WERI-Rb-1 (cell line): ENCODE measurements at regions not wholly inside any gene's neighbourhood (a gene's known extent, or its start where the extent isn't known, plus 50 kb on each side); places are given as distances from the start of the nearest gene placed in this dataset.
"Not testable (repeated sequence)": the region's sequence is repeated elsewhere in the genome, so short reads cannot be mapped to it uniquely, and the experiment has no call there.

Source experiments
- DNase-seq: peaks from one replicate; pipeline ENCODE4 v3.0.0-alpha.2; 2020
- H3K27ac ChIP-seq: fragments of 250-450 bp; sonication (Bioruptor Pico); 2 replicates; pipeline ENCODE4 v1.5.1; 2020; ENCODE audit warnings: mild to moderate bottlenecking, moderate library complexity
- H3K27me3 ChIP-seq: fragments of 250-450 bp; sonication (Bioruptor Pico); 2 replicates; pipeline ENCODE4 v1.5.1; 2021; ENCODE audit warnings: mild to moderate bottlenecking, low read depth, moderate library complexity; ENCODE audit not compliant: insufficient read depth, severe bottlenecking
- H3K36me3 ChIP-seq: fragments of 250-450 bp; sonication (Bioruptor Pico); 2 replicates; pipeline ENCODE4 v1.5.1; 2020; ENCODE audit warnings: mild to moderate bottlenecking, moderate library complexity
- H3K4me3 ChIP-seq: 2 replicates; pipeline ENCODE4 v1.5.1; 2011; ENCODE audit warnings: low read depth, mild to moderate bottlenecking, control low read depth, low read length
- H3K9me3 ChIP-seq: fragments of 250-450 bp; sonication (Bioruptor Pico); 2 replicates; pipeline ENCODE4 v1.5.1; 2021; ENCODE audit warnings: mild to moderate bottlenecking, moderate library complexity; ENCODE audit not compliant: severe bottlenecking
- TF ChIP-seq, protein P1 (sequence below): IDR thresholded peaks from 2 replicates; pipeline ENCODE4 v1.5.1; 2011; ENCODE audit warnings: low read depth, mild to moderate bottlenecking, control low read depth, inconsistent platforms, low read length

DNA sequence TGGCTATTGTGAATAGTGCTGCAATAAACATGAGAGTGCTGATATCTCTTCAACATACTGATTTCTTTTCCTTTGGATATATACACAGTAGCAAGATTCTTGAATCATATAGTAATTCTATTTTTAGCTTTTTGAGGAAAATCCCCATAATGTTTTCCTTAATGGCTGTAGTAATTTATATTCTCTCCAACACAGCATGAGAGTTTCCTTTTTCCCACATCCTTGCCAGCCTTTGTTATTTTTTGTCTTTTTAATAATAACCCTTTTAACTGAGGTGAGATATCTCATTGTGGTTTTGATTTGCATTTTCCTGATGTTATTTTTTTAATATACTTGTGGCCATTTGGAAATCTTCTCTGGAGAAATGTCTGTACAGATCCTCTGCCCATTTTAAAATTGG, 132.6 kb downstream of the PRL start:
- H3K9me3 ChIP-seq: peaks cover 6% of the 10 kb centered on the region
- H3K27ac ChIP-seq: no peak overlapping the region
- H3K27me3 ChIP-seq: no peaks in the 10 kb centered on the region
- H3K36me3 ChIP-seq: no peaks in the 10 kb centered on the region
- DNase-seq: no peak
- TF ChIP-seq, protein P1, sequence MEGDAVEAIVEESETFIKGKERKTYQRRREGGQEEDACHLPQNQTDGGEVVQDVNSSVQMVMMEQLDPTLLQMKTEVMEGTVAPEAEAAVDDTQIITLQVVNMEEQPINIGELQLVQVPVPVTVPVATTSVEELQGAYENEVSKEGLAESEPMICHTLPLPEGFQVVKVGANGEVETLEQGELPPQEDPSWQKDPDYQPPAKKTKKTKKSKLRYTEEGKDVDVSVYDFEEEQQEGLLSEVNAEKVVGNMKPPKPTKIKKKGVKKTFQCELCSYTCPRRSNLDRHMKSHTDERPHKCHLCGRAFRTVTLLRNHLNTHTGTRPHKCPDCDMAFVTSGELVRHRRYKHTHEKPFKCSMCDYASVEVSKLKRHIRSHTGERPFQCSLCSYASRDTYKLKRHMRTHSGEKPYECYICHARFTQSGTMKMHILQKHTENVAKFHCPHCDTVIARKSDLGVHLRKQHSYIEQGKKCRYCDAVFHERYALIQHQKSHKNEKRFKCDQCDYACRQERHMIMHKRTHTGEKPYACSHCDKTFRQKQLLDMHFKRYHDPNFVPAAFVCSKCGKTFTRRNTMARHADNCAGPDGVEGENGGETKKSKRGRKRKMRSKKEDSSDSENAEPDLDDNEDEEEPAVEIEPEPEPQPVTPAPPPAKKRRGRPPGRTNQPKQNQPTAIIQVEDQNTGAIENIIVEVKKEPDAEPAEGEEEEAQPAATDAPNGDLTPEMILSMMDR: no peak
- H3K4me3 ChIP-seq: no peak overlapping the region

DNA sequence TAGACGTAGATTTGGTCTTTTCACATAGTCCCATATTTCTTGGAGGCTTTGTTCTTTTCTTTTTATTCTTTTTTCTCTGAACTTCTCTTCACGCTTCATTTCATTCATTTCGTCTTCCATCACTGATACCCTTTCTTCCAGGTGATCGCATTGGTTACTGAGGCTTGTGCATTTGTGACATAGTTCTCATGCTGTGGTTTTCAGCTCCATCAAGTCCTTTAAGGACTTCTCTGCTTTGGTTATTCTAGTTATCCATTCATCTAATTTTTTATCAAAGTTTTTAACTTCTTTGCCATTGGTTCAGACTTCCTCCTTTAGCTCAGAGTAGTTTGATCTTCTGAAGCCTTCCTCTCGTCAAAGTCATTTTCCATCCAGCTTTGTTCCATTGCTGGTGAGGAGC, 125.8 kb downstream of the PRL start:
- H3K27ac ChIP-seq, H3K4me3 ChIP-seq, H3K27me3 ChIP-seq, H3K36me3 ChIP-seq, DNase-seq: not testable (repeated sequence)
- peaks cover 39% of the 10 kb centered on the region for H3K9me3 ChIP-seq

DNA sequence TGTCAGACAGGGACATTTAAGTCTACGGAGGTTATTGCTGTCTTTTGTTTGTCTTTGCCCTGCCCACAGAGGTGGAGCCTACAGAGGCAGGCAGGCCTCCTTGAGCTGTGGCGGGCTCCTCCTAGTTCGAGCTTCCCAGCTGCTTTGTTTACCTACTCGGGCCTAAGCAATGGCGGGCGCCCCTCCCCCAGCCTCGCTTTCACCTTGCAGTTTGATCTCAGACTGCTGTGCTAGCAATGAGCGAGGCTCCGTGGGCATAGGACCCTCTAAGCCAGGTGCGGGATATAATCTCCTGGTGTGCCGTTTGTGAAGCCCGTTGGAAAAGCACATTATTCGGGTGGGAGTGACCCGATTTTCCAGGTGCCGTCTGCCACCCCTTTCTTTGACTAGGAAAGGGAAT, 125.0 kb downstream of the PRL start:
- not testable (repeated sequence) for H3K4me3 ChIP-seq, DNase-seq, H3K36me3 ChIP-seq, H3K27me3 ChIP-seq, H3K27ac ChIP-seq
- peaks cover 39% of the 10 kb centered on the region for H3K9me3 ChIP-seq

DNA sequence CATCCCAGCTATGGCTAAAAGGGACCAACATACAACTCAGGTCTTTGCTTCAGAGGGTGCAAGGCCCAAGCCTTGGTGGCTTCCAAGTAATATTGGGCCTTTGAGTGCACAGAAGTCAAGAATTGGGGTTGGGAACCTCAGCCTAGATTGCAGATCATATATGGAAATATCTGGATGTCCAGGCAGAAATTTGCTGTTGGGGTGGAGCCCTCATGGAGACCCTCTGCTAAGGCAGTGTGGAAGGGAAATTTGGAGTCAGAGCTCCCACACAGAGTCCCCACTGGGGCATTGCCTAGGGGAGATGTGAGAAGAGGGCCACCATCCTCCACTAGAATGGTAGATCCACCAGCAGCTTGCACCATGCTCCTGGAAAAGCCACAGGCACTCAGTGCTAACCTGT, 123.5 kb downstream of the PRL start:
- H3K27ac ChIP-seq: no peak overlapping the region
- no peaks in the 10 kb centered on the region for H3K27me3 ChIP-seq
- H3K9me3 ChIP-seq: peaks cover 42% of the 10 kb centered on the region
- TF ChIP-seq, protein P1: no peak
- no peak for DNase-seq
- no peak overlapping the region for H3K4me3 ChIP-seq
- no peaks in the 10 kb centered on the region for H3K36me3 ChIP-seq

DNA sequence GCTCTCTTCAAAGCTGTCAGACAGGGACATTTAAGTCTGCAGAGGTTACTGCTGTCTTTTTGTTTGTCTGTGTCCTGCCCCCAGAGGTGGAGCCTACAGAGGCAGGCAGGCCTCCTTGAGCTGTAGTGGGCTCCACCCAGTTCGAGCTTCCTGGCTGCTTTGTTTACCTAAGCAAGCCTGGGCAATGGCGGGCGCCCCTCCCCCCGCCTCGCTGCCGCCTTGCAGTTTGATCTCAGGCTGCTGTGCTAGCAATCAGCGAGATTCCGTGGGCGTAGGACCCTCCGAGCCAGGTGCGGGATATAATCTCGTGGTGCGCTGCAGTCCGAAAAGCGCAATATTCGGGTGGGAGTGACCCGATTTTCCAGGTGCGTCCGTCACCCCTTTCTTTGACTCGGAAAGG, 116.6 kb downstream of the PRL start:
- H3K27ac ChIP-seq, H3K4me3 ChIP-seq, DNase-seq, H3K27me3 ChIP-seq, H3K36me3 ChIP-seq: not testable (repeated sequence)
- peaks cover 29% of the 10 kb centered on the region for H3K9me3 ChIP-seq

DNA sequence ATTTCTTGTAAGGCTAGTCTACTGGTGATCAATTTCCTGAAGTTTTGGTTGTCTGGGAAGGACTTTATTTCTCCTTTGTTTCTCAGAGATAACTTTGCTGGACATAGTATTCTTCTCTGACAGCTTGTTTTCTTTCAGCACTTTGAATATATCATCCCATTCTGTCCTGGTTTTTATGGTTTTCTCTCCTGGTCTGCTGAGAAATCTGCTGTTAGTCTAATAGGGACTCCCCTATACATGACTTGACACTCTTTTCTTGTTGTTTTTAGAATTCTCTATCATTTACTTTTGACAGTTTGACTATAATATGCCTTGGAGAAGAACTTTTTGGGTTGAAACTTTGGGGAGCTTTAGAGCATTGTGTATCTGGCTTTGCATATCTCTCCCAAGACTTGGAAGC, 112.5 kb downstream of the PRL start:
- no peak overlapping the region for H3K4me3 ChIP-seq
- H3K9me3 ChIP-seq: peaks cover 22% of the 10 kb centered on the region
- H3K27me3 ChIP-seq: no peaks in the 10 kb centered on the region
- no peak for DNase-seq
- TF ChIP-seq, protein P1: no peak
- no peak overlapping the region for H3K27ac ChIP-seq
- H3K36me3 ChIP-seq: no peaks in the 10 kb centered on the region

DNA sequence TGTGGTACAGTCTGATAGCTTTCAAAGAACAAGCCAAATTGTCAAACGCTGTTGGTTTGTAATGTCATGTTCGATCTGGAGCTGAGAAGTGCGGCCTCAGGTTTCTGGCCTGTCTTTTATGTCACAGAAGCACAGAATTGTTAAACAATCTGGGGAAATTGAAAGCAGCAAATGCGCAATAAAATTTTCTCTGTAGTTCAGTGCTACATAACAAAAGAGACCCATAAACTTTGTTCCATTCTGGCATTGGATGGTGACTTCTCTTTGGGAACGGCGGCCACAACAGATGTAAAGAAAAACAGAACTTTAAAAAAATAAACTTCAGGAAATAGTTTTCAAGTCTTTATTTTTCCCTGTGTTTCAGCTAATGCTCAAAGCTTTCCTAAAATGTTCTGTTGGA, 106.9 kb downstream of the PRL start:
- Histone ChIP-seq H3K36me3 (no peaks in the 10 kb centered on the region), H3K9me3 (no peaks in the 10 kb centered on the region), H3K4me3 (no peak overlapping the region), H3K27ac (no peak overlapping the region), H3K27me3 (no peaks in the 10 kb centered on the region)
- TF ChIP-seq, protein P1: no peak
- DNase-seq: no peak
